Peyer's patch (tissue), 4 donors: ENCODE measurements at regions not wholly inside any gene's neighbourhood (a gene's known extent, or its start where the extent isn't known, plus 50 kb on each side); places are given as distances from the start of the nearest gene placed in this dataset.

Experiments
- DNase-seq, 3 donors: peaks; one replicate each; pipeline ENCODE4 v3.0.0-alpha.2; 2017 to 2019
- H3K27ac ChIP-seq, 4 donors: fragments of 200-600 bp; sonication (generic); one replicate each; pipeline ENCODE4 v1.5.1; 2016 to 2019
- H3K27me3 ChIP-seq, 2 donors: fragments of 200-600 bp; sonication (generic); one replicate each; pipeline ENCODE4 v1.5.1; 2019
- H3K36me3 ChIP-seq, 3 donors: fragments of 200-600 bp; sonication (generic); one replicate each; pipeline ENCODE4 v1.5.1; 2016 to 2019
- H3K4me1 ChIP-seq, 4 donors: fragments of 200-600 bp; sonication (generic); one replicate each; pipeline ENCODE4 v1.5.1; 2016 to 2019
- H3K4me3 ChIP-seq, 4 donors: fragments of 200-600 bp; sonication (generic); 1 replicate in 3 of 4; 2 replicates in 1 of 4; pipeline ENCODE4 v1.5.1; 2016 to 2019; ENCODE audit warnings: mild to moderate bottlenecking in 1 of 4
- H3K9me3 ChIP-seq, 4 donors: fragments of 200-600 bp; sonication (generic); one replicate each; pipeline ENCODE4 v1.5.1; 2016 to 2019; ENCODE audit warnings: mild to moderate bottlenecking in 1 of 4
- POLR2A ChIP-seq, 2 donors: fragments of 450-650 bp; IDR thresholded peaks; one replicate each; pipeline ENCODE4 v1.5.1; 2017; ENCODE audit warnings: antibody characterized with exemption in 2 of 2, mild to moderate bottlenecking in 2 of 2, moderate library complexity in 2 of 2
- TF ChIP-seq, protein P1 (sequence below), 6 experiments: fragments of 450-650 bp in 4 of 6; fragments of 200-600 bp in 2 of 6; sonication (generic) in 1 of 6; IDR thresholded peaks; one replicate each; pipeline ENCODE4 v1.5.1; 2017 to 2019; ENCODE audit warnings: antibody characterized with exemption in 6 of 6, mild to moderate bottlenecking in 3 of 6, moderate library complexity in 1 of 6

DNA sequence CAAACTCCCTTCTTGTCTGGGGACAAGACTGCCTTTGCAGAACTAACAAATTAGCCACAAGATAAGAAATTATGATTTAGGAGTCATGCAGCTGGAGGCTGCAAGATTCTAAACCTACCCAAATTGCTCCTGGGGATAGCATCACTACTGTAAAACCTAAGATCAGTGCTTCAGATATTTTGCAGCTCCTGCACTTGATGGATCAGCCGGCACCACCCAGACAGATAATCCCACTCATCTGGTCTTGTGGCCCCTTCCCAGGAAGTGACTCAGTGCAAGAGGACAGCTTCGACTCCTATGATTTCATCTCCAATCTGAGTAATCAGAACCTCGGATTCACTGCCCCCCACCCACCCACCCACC lies 181.9 kb downstream of the AKR1D1 start:
- no peak overlapping the region for H3K27ac ChIP-seq
- H3K27me3 ChIP-seq = no peaks in the 10 kb centered on the region
- no peaks in the 10 kb centered on the region for H3K4me1 ChIP-seq
- DNase-seq = no peak
- TF ChIP-seq, protein P1, sequence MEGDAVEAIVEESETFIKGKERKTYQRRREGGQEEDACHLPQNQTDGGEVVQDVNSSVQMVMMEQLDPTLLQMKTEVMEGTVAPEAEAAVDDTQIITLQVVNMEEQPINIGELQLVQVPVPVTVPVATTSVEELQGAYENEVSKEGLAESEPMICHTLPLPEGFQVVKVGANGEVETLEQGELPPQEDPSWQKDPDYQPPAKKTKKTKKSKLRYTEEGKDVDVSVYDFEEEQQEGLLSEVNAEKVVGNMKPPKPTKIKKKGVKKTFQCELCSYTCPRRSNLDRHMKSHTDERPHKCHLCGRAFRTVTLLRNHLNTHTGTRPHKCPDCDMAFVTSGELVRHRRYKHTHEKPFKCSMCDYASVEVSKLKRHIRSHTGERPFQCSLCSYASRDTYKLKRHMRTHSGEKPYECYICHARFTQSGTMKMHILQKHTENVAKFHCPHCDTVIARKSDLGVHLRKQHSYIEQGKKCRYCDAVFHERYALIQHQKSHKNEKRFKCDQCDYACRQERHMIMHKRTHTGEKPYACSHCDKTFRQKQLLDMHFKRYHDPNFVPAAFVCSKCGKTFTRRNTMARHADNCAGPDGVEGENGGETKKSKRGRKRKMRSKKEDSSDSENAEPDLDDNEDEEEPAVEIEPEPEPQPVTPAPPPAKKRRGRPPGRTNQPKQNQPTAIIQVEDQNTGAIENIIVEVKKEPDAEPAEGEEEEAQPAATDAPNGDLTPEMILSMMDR (IDR thresholded peaks at IDR 0.05) = no peak
- no peak for TF ChIP-seq POLR2A (IDR thresholded peaks at IDR 0.05)
- no peaks in the 10 kb centered on the region for H3K36me3 ChIP-seq
- H3K4me3 ChIP-seq = no peak overlapping the region
- H3K9me3 ChIP-seq = no peaks in the 10 kb centered on the region

DNA sequence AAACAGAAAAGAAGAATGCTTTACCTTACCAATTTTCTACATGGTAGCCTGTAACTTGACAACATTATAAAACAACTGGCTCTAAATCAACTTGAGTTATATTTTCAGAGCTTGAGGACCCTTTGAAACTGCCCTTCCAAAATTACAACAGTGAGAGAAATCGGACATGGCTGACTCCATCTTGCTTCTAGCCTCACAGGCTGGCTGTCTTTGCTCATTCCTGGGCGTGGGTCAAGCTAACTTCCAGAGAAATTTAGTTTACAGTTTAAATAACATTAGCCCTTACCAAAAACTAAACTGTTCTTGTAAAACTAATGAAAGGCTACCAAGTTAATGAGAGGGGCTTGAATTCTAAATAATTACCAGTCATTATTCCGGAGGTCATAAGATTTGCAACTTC lies 183.4 kb downstream of the AKR1D1 start:
- no peaks in the 10 kb centered on the region for H3K9me3 ChIP-seq
- no peak overlapping the region for H3K27ac ChIP-seq
- H3K4me1 ChIP-seq = no peaks in the 10 kb centered on the region
- no peaks in the 10 kb centered on the region for H3K36me3 ChIP-seq
- no peaks in the 10 kb centered on the region for H3K27me3 ChIP-seq
- no peak for DNase-seq
- H3K4me3 ChIP-seq = no peak overlapping the region
- TF ChIP-seq POLR2A (IDR thresholded peaks at IDR 0.05) = no peak

DNA sequence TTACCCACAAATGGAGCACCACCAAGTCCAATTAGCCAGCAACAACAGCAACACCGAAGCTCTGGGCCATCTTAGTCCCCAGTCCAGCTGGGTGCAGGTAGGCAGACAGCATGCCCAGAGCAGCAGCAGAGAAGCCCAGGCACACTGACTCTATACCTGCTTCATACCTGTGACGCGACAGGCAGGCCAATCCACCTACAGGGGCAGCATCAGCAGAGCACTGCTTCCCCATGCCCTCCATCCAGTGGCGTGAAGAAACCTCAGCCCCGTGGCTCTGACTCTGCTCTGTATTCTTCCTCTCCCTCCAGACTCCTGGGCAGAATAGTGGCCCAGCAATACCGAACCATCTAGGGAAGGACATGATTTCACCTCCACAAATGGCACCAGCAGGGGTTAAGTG lies 191.7 kb downstream of the AKR1D1 start:
- H3K27ac ChIP-seq = no peak overlapping the region
- no peak overlapping the region for H3K4me3 ChIP-seq
- DNase-seq = no peak
- TF ChIP-seq, protein P1 (IDR thresholded peaks at IDR 0.05) = no peak
- no peak for TF ChIP-seq POLR2A (IDR thresholded peaks at IDR 0.05)
- H3K36me3 ChIP-seq = no peaks in the 10 kb centered on the region
- no peaks in the 10 kb centered on the region for H3K9me3 ChIP-seq
- H3K4me1 ChIP-seq = no peaks in the 10 kb centered on the region
- no peaks in the 10 kb centered on the region for H3K27me3 ChIP-seq

DNA sequence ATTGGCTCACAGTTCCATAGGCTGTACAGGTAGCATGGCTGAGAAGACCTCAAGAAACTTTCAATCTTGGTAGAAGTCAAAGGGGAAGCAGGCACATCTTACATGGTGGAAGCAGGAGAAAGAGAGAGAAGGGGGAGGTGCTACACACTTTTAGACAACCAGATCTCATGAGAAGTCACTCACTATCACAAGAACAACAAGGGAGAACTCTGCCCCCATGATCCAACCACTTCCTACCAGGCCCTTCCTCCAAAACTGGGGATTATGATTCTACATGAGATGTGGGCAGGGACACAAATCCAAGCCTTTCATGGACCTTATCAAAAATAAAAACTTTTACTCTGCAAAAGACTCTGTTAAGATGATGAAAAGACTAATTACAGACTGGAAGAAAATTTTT lies 183.2 kb upstream of the TRIM24 start:
- TF ChIP-seq POLR2A (IDR thresholded peaks at IDR 0.05) = no peak
- TF ChIP-seq, protein P1 (IDR thresholded peaks at IDR 0.05) = no peak
- DNase-seq = no peak
- H3K4me3 ChIP-seq = no peak overlapping the region
- no peaks in the 10 kb centered on the region for H3K36me3 ChIP-seq
- no peak overlapping the region for H3K27ac ChIP-seq
- H3K9me3 ChIP-seq = no peaks in the 10 kb centered on the region
- no peaks in the 10 kb centered on the region for H3K27me3 ChIP-seq
- no peaks in the 10 kb centered on the region for H3K4me1 ChIP-seq

DNA sequence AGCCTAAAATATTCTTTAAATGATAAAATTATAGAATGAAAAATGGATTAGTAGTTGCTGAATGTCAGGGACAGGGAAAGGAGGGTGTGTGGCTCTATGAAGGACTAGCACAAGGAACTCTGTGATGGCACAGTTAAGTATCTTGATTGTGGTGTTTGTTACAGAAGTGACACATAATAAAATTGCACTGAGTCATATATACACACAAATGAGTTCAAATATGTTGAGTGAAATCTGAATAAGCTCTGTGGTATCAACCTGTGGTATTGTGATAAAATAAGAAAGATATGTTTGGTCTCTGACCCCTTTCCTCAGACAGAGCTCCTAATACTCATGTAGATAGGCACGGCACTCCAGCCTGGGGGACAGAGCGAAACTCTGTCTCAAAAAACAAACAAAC lies 181.5 kb upstream of the TRIM24 start:
- no peaks in the 10 kb centered on the region for H3K27me3 ChIP-seq
- no peaks in the 10 kb centered on the region for H3K9me3 ChIP-seq
- H3K36me3 ChIP-seq = no peaks in the 10 kb centered on the region
- no peaks in the 10 kb centered on the region for H3K4me1 ChIP-seq
- no peak overlapping the region for H3K4me3 ChIP-seq
- H3K27ac ChIP-seq = no peak overlapping the region
- TF ChIP-seq, protein P1 (IDR thresholded peaks at IDR 0.05) = no peak
- TF ChIP-seq POLR2A (IDR thresholded peaks at IDR 0.05) = no peak
- DNase-seq = no peak

DNA sequence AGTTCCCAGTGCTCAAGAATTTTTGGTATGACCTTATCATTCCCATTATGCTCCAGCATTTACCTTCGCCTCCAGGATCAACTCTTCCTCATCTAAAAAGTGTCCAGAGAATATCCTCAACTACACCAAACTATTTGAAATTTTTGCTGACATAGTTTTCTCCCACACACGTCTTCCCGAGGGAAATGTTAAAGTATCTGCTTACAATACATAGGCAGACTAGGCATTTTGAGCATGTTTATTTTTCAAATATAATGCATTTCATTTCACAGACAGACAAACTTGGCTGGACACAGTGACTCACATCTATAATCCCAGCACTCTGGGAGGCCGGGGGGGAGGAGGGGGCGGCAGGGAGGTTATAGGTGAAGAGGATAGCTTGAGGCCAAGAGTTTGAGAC lies 177.1 kb upstream of the TRIM24 start:
- H3K4me1 ChIP-seq = no peaks in the 10 kb centered on the region
- H3K36me3 ChIP-seq = no peaks in the 10 kb centered on the region

More for the DNA sequence above, 177.1 kb upstream of the TRIM24 start:
- no peak overlapping the region for H3K27ac ChIP-seq
- no peaks in the 10 kb centered on the region for H3K9me3 ChIP-seq
- no peak for TF ChIP-seq POLR2A (IDR thresholded peaks at IDR 0.05)
- TF ChIP-seq, protein P1 (IDR thresholded peaks at IDR 0.05) = no peak
- H3K27me3 ChIP-seq = no peaks in the 10 kb centered on the region
- no peak overlapping the region for H3K4me3 ChIP-seq
- no peak for DNase-seq
